ENCODE measurements at regions not wholly inside any gene's neighbourhood (a gene's known extent, or its start where the extent isn't known, plus 50 kb on each side); places are given as distances from the start of the nearest gene placed in this dataset.

DNA sequence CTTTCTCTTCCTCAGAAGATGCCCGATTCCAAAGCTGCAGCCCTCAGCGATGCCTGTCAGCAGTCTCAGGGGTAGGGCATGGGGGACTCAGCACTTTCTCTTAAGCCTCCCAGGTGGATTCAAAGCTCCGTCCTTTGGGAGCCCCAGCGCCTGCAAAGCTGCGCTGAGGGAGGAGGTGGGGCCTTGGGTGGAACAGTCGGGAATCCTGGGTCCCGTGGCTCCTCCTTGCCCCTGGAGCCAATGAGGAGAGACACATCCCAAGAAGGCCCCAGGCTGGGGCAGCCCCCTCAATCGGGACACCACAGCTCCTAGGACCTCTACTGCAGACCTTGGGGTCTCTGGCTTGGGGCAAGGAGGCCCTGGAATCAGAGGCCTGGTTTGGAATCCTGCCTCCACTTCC is 227.5 kb upstream of the IGF1R start:
- TF ChIP-seq, protein P1, sequence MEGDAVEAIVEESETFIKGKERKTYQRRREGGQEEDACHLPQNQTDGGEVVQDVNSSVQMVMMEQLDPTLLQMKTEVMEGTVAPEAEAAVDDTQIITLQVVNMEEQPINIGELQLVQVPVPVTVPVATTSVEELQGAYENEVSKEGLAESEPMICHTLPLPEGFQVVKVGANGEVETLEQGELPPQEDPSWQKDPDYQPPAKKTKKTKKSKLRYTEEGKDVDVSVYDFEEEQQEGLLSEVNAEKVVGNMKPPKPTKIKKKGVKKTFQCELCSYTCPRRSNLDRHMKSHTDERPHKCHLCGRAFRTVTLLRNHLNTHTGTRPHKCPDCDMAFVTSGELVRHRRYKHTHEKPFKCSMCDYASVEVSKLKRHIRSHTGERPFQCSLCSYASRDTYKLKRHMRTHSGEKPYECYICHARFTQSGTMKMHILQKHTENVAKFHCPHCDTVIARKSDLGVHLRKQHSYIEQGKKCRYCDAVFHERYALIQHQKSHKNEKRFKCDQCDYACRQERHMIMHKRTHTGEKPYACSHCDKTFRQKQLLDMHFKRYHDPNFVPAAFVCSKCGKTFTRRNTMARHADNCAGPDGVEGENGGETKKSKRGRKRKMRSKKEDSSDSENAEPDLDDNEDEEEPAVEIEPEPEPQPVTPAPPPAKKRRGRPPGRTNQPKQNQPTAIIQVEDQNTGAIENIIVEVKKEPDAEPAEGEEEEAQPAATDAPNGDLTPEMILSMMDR (IDR thresholded peaks at IDR 0.05 in 8 of 11, conservative IDR thresholded peaks at IDR 0.05 in 3 of 11), result no peak
- TF ChIP-seq POLR2AphosphoS5 (IDR thresholded peaks at IDR 0.05), result no peak
- TF ChIP-seq POLR2A (IDR thresholded peaks at IDR 0.05), result no peak

Measured in spleen (tissue), 7 donors.